ENCODE measurements at regions not wholly inside any gene's neighbourhood (a gene's known extent, or its start where the extent isn't known, plus 50 kb on each side); places are given as distances from the start of the nearest gene placed in this dataset.

DNA sequence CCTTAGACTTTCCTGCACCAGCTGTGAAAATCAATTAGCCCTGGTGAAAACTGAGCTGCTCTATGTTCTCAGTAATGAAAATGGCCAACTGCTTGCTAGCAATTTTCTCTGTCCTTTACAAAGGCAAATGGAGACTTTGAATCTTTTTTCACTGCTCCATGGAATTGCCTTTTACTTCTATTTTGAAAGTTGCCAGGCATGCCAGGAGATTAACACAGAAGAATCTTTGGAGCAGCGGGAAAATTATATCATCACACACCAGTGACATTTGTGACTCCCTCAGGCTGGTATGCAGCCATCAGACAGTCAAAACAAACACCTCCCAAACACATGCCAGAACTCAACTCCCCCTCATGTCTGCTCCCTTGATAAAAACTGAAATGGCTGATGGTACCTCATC lies 872.0 kb upstream of the FLRT2 start:
- TF ChIP-seq POLR2A (IDR thresholded peaks at IDR 0.05) (no peak), POLR2AphosphoS5 (IDR thresholded peaks at IDR 0.05) (no peak), EP300 (IDR thresholded peaks at IDR 0.05) (no peak)
- TF ChIP-seq, protein P1, sequence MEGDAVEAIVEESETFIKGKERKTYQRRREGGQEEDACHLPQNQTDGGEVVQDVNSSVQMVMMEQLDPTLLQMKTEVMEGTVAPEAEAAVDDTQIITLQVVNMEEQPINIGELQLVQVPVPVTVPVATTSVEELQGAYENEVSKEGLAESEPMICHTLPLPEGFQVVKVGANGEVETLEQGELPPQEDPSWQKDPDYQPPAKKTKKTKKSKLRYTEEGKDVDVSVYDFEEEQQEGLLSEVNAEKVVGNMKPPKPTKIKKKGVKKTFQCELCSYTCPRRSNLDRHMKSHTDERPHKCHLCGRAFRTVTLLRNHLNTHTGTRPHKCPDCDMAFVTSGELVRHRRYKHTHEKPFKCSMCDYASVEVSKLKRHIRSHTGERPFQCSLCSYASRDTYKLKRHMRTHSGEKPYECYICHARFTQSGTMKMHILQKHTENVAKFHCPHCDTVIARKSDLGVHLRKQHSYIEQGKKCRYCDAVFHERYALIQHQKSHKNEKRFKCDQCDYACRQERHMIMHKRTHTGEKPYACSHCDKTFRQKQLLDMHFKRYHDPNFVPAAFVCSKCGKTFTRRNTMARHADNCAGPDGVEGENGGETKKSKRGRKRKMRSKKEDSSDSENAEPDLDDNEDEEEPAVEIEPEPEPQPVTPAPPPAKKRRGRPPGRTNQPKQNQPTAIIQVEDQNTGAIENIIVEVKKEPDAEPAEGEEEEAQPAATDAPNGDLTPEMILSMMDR (IDR thresholded peaks at IDR 0.05): no peak
